Stimulated activated CD4-positive, alpha-beta T cell treated with anti-CD3 and anti-CD28 coated beads, Interleukin-1b, Interleukin-23, amount 100 ng/mL, for 1 hour (primary cell): ENCODE measurements at regions not wholly inside any gene's neighbourhood (a gene's known extent, or its start where the extent isn't known, plus 50 kb on each side); places are given as distances from the start of the nearest gene placed in this dataset.

Source experiments
- DNase-seq, 2 donors: peaks; one replicate each; pipeline ENCODE4 v3.0.0-alpha.2; 2020; ENCODE audit warnings: low read depth in 2 of 2

- DNase-seq: no peak
Measured at GRCh38 chr10:47104786-47105385, 193.7 kb downstream of the PTPN20 start.

- no peak for DNase-seq
Measured at GRCh38 chr10:47107007-47107747, 192.8 kb upstream of the GDF10 start.

- DNase-seq: no peak
Measured at GRCh38 chr10:47109906-47110305, 190.1 kb upstream of the GDF10 start.

- DNase-seq: no peak
Measured at GRCh38 chr10:47111329-47111862, 188.6 kb upstream of the GDF10 start.

GRCh38 chr10:47112612-47113011 lies 187.4 kb upstream of the GDF10 start:
- no peak for DNase-seq

GRCh38 chr10:47113907-47114500 lies 186.0 kb upstream of the GDF10 start:
- no peak for DNase-seq

- no peak for DNase-seq
Measured at GRCh38 chr10:47114680-47115186, 185.3 kb upstream of the GDF10 start.

GRCh38 chr10:47115322-47115721 lies 184.7 kb upstream of the GDF10 start:
- DNase-seq: no peak

- DNase-seq: no peak
Measured at GRCh38 chr10:47116445-47116844, 183.6 kb upstream of the GDF10 start.

- no peak for DNase-seq
Measured at GRCh38 chr10:47118326-47118725, 181.7 kb upstream of the GDF10 start.

GRCh38 chr10:47121336-47121735 lies 178.7 kb upstream of the GDF10 start:
- no peak for DNase-seq

GRCh38 chr10:47123716-47124288 lies 176.2 kb upstream of the GDF10 start:
- no peak for DNase-seq

GRCh38 chr10:47127188-47127785 lies 172.7 kb upstream of the GDF10 start:
- no peak for DNase-seq

- no peak for DNase-seq
Measured at GRCh38 chr10:47130491-47130890, 169.5 kb upstream of the GDF10 start.

GRCh38 chr10:47133871-47134570 lies 166.0 kb upstream of the GDF10 start:
- no peak for DNase-seq

GRCh38 chr10:47136866-47137265 lies 163.1 kb upstream of the GDF10 start:
- DNase-seq: no peak

- DNase-seq: no peak
Measured at GRCh38 chr10:47137311-47137851, 162.6 kb upstream of the GDF10 start.

GRCh38 chr10:47139121-47139520 lies 160.9 kb upstream of the GDF10 start:
- DNase-seq: no peak

GRCh38 chr10:47140761-47141348 lies 159.1 kb upstream of the GDF10 start:
- no peak for DNase-seq

- no peak for DNase-seq
Measured at GRCh38 chr10:47141349-47141748, 158.6 kb upstream of the GDF10 start.

- DNase-seq: no peak
Measured at GRCh38 chr10:47143072-47143471, 156.9 kb upstream of the GDF10 start.
